CD4-positive, alpha-beta T cell treated with Interleukin-1 beta for 1 hour (primary cell): ENCODE measurements at regions not wholly inside any gene's neighbourhood (a gene's known extent, or its start where the extent isn't known, plus 50 kb on each side); places are given as distances from the start of the nearest gene placed in this dataset.

Experiments
- DNase-seq, 2 donors: peaks; one replicate each; pipeline ENCODE4 v3.0.0-alpha.2; 2020 to 2022

GRCh38 chr2:216920143-216920876, 60.4 kb upstream of the TNP1 start:
- DNase-seq, result no peak

GRCh38 chr2:216918088-216918680, 58.3 kb upstream of the TNP1 start:
- no peak for DNase-seq

GRCh38 chr2:216916956-216917650, 57.2 kb upstream of the TNP1 start:
- no peak for DNase-seq

GRCh38 chr2:216915557-216916150, 55.8 kb upstream of the TNP1 start:
- DNase-seq, result no peak

- no peak for DNase-seq
These were observed 54.6 kb upstream of the TNP1 start for GRCh38 chr2:216914491-216914890.

GRCh38 chr2:216911886-216912285, 52.0 kb upstream of the TNP1 start:
- DNase-seq, result no peak

GRCh38 chr2:216911008-216911407, 51.1 kb upstream of the TNP1 start:
- DNase-seq, result no peak

GRCh38 chr2:216909541-216910210, 49.8 kb upstream of the TNP1 start:
- no peak for DNase-seq
